ENCODE measurements at regions not wholly inside any gene's neighbourhood (a gene's known extent, or its start where the extent isn't known, plus 50 kb on each side); places are given as distances from the start of the nearest gene placed in this dataset.

DNA sequence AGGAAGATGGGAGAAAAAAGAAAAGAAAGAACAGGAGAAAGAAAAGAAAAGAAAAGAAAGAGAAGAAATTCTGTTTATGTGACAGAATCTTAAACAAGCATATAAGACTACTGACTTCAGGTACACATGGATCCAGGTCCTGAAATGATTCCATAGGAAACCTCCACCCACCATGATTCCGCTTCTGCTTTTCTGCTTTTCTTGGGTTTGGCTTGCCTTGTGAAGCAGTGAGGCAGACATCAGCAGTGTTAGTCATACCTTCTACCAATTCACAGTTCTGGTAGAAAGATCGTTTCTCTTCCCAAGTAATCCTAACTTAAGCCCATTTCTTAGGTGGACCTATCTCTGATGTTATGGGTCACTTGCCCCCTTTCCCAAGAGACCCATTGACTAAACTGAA is 660.1 kb upstream of the RBFOX1 start:
- no peak for DNase-seq (ENCODE audit: low read depth in 2 of 2)

DNA sequence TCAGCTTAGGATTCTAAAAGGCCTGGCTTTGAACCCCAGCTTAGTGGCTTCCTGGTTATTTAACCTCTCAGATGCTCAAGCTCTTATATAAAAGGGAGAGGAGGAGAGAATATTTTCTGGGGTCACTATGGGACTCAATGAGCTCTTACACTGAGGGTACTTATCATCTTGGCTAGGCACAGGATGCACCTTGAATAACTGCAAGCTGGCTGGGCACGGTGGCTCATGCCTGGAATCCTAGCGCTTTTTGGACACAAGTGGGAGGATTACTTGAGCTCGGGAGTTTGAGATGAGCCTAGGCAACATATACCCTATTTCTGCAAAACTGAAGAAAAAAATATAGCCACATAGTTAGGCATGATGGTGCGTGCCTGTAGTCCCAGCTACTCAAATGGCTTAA is 665.3 kb upstream of the RBFOX1 start:
- no peak for DNase-seq (ENCODE audit: low read depth in 2 of 2)

DNA sequence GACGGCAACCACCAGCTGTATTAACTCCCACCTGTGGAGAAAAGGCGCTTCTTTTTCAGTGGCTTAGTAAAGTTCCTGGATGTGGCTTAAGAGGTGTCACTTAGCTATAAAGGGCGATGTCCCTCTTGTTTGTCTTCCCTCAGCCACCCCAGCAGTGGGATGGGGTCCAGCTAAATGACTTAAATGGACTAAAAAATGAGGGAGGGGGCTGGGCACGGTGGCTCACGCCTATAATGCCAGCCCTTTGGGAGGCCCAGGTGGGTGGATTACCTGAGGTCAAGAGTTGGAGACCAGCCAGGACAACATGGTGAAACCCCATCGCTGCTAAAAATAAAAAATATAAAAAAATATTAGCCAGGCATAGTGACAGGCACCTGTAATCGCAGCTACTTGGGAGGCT is 667.5 kb upstream of the RBFOX1 start:
- DNase-seq (ENCODE audit: low read depth in 2 of 2), result no peak

DNA sequence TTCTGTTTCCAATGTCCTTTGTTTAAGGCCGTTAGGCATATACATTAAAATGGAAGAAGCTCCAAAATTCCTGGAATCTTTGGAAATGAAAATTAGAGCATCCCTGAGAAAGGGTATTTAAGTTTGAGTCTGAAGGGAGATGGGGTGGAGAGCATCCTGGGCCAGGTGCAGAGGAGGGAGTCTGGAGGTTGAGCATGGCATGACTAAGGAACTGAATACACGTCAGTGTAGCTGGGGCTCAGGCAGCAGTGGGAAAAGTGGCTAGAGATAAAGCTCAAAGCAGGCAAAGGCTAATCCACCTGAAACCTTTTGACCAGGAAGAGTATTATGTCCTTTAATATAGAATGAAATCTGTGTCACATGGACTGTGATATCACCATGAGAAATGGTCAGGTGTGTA is 669.0 kb upstream of the RBFOX1 start:
- no peak for DNase-seq (ENCODE audit: low read depth in 2 of 2)

DNA sequence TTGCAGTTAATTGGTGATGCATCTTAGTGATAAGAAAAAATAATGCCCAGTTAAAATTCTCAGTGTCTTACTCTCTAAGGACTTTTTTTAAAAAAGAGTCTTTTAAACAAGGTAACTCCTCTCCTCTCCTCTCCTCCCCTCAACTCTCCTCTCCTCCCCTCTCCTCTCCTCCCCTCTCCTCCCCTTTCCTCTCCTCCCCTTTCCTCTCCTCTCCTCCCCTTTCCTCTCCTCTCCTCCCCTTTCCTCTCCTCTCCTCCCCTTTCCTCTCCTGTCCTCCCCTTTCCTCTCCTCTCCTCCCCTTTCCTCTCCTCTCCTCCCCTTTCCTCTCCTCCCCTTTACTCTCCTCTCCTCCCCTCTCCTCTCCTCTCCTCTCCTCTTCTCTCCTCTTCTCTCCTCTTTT is 675.9 kb upstream of the RBFOX1 start:
- DNase-seq (ENCODE audit: low read depth in 2 of 2), result no peak

DNA sequence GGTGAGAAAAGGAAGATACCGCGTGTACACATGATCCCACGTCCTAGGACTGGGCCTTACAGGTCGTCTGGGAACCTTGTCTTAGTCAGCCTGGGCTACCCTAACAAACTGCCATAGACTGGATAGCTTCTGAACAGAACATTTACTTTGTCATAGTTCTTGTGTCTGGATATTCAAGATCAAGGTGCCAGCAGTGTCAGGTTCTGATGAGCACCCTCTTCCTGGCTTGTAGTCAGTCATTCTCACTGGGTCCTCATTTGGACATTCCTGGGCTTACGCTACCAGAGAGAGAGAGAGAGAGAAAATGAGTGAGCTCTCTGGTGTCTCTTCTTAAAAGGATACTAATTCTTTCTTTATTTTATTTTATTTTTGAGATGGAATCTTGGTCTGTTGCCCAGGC is 685.8 kb upstream of the RBFOX1 start:
- no peak for DNase-seq (ENCODE audit: low read depth in 2 of 2)

DNA sequence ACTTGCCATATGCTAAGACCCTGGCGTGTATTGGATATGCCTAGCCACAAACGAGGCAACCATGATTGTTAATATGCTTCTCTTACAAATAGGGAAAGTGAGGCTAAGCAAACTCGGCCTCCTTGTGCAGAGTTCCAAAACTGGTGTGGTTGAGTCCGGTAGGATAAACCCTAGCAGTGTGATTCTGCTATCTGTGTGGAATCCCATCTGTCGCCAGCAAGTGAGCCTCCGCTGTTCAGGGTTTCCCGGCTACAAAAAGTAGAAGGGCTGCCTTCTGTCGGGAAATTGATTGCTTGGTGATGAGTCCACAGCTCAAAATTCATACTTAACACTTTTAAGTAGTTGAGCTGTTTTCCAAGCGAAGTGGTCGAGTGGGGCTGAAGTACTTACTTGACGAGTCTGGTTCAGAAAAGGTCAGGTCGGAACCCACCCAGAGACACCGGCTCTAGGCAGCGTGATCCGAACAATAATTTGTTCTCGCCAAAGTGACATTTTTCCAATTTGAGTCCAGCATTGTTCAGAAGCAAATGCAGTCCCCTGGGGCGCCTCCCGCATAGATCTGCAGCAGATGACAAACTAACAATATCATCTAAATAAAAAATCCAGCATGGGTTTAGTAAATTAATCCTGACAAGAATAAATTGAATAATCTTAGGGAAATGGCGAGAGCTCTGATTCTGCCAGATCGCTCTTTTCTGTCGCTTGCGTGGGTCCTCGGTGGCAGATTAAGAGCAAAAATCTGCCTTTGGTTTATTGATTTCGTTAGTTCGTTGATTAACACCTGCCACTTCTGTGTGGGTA is 686.7 kb upstream of the RBFOX1 start:
- DNase-seq (ENCODE audit: low read depth in 2 of 2), result no peak

DNA sequence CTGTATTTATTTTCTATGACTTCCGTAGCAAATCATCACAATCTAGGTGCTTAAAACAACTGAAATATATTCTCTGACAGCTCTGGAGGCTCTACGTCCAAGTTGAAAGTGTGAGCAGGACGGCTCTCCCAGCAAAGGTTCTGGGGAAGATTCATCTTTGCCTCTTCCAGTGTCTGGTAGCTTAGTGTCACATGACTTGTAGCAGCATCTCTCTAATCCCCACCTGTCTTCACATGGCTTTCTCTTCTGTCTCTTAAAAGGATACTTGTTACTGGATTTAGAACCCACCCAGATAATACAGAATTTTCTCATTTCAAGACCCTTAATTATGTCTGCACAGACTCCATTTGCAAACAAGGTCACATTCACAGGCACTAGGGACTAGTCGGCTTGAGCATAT is 687.7 kb upstream of the RBFOX1 start:
- DNase-seq (ENCODE audit: low read depth in 2 of 2), result no peak

DNA sequence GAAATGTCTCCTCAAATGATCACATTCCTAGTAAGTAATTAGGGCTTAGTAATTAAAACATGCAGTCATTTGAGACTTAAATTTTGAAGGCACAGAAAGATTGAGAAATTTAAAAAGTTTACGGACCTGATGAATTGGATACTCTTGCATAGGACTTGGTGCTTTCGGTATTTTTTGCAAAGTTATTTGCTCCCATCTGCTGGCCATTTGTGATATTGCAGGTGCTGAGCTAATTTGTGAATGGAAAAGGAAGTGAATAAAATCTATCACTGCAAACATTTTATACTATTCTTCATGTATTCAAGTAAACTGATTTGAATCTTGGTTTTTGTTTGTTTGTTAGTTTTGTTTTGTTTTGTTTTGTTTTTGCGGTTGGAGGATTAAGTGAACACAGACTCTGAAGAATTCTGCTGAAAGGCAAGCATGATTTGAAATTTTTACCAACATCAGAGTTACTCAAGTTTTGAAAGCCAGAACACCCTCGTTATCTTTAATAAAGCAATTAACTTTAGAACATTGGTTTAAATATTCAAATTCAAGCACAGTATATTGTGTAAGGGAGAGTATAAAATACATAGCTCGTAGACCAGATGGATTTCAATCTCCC is 689.5 kb upstream of the RBFOX1 start:
- no peak for DNase-seq (ENCODE audit: low read depth in 2 of 2)

DNA sequence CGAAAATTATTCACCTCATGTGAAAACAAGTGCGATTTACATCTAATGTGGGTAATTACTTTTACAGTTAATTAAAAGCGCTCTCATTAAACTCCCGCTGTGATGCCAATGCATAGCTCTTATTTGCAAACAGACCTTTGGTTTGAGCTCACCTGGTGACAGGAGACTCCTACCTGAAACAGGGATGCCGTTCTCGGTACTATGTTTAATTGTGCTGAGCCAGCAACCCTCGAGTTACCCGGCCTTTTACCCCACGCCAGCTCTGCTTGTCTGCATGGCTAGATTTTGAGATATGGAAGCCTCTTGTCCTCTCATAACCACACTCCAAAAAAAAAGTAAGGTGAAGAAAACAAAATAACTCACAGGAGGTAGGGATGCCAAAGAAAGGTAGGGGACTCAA is 690.4 kb upstream of the RBFOX1 start:
- DNase-seq (ENCODE audit: low read depth in 2 of 2), result no peak

DNA sequence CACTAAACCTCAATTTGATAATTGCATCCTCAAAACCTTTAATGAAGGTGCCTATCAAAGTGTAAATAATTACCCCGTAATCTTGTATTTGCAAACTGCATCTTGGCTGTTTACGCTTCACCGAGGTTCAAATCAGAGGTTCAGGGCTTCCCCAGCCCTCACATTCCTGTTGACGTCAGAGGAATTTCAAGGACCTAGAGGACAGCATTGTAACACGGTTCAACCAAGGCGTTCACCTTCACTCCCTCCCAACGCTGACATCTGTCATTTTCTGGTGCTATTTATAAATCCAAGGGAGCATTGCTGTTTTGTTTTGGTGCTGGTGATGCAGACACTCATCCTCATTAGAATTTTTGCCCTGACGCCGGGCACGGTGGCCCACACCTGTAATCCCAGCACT is 691.6 kb upstream of the RBFOX1 start:
- no peak for DNase-seq (ENCODE audit: low read depth in 2 of 2)

DNA sequence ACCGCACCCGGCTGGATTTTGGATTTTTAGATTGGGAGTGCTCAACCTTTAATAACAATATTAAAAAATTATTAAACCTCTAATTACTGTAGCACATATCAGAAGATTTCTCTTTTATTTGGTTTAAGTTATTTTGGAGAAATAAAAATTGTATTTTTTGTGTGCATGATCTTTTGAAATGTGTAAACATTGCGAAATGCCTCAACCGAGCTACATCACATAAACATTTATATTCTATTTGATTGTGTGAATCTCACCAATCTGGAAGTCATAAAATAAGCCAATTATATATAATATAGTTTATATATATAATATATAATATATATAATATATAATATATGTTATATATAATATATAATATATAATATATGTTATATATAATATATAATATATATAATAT is 696.2 kb upstream of the RBFOX1 start:
- no peak for DNase-seq (ENCODE audit: low read depth in 2 of 2)

DNA sequence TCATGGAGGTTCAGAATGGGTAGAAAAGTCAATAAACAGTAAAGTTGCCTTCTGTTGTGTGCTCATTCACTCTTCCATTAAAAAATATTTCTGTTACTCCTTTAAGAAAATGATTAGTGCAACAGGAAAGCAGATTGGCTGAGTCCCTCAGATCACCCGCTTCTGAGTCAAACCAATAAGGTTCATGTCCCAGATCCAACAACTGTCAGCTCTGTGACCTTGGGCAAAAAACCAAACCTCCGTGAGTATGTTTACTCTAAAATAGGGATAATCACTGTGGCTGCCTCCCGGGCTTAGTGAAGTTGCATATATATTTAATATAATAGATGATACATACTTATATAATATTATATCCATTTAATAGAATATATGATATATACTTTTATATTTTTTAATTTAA is 698.5 kb upstream of the RBFOX1 start:
- DNase-seq (ENCODE audit: low read depth in 2 of 2), result no peak

DNA sequence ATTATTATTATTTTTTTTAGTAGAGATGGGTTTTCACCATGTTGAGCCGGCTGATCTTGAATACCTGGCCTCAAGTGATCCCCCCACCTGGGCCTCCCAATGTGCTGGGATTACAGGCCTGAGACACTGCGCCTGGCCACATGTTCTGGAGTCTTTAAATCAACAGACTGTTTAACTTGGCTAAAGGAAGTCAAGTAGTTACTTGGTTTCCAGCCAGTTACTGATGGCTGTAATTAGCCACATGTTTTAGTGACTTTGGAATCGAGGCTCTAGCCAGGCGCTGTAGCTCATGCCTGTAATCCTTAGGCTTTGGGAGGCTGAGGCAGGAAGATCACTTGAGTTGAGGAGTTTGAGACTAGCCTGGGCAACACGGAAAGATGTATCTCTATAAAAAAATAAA is 699.2 kb upstream of the RBFOX1 start:
- DNase-seq (ENCODE audit: low read depth in 2 of 2), result no peak

DNA sequence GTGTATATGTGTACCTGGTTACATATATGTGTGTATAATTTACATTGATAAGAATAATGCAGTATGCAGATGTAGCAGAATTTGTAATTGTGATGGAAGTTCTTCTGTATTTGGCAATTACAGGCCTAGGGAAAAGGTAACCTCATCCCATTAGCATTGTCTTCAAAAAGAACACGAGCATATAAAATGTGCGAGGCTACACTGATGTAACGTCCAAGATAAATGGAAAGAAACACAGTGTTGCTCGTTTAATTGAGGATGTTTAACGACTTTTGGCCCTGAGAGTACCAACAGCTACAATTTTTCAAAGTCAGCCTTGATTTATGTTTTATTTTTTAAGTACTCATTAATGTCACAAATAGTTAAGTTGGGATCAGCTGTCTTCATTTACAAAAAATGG is 703.5 kb upstream of the RBFOX1 start:
- no peak for DNase-seq (ENCODE audit: low read depth in 2 of 2)

DNA sequence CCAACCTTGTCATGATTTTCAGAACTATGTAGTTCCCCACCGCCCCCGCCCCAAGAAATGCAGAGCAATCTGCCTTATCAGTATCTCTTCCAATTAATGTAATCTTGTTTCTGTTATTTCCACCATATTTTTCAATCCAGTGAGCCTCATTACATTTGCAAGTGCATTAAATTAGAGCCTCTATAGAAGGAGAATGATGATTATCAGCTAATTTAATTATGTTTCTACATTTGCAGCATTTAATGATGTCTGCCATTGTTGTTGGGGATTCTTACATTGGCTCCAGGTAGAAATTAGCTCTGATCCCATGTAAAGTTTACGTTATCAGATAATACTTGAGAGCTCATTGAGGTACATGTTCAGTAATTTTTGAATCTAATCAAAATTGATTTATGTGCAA is 707.0 kb upstream of the RBFOX1 start:
- DNase-seq (ENCODE audit: low read depth in 2 of 2), result no peak

DNA sequence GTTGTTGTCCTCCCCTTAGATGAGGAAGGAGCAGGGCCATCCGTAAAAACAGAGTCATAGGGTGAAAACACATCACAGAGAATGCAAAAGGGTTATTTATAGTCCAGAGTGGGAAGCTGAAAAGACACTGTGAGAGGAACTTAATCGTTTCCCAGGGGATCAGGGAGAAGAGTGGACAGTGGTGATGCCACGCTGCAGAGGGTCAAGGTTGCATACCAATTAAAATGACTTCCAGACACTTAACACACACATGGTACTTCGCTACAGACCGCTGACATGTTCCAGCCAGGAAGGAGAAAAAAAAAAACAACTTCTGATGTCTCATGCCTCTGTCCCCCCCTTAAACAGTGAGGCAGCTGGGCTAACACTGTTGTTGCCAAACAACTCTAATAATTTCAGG is 713.8 kb upstream of the RBFOX1 start:
- DNase-seq (ENCODE audit: low read depth in 2 of 2), result no peak

DNA sequence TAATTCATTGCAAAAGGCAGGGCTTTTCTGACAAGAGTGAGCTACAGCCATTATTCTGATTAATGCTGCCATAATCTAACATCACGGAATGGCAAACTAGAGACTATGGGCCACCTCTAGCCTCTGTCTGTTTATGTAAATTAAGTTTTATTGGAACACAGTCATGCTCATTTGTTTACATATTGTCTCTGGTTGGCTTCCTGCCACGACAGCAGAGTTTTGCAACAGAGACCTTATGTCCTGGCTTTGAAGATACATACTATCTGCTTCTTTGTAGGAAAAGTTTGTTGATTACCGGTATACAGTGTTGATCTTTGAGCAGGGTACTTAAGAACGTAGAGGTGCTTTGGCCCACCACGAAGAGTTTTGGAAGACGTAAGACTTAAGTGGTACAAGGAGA is 715.9 kb upstream of the RBFOX1 start:
- DNase-seq (ENCODE audit: low read depth in 2 of 2), result no peak

DNA sequence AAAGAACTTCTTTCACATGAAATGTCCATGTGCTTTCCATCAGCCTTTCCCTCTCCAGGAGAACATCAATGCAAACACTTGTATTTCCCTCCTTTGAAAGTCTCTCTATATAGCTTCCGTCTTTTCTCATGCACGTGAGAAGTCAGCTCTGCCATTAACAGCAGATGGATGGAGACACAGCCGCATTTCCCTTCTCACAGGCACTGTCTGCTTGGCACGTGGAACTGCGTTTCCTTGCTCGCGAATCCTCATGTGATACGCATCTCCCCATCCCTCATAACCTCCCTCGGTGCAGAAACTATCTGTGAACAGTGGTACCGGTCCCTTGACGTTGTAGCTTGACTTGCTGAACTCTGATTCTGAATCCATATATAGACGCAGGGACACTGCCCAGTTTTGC is 717.0 kb upstream of the RBFOX1 start:
- no peak for DNase-seq (ENCODE audit: low read depth in 2 of 2)

DNA sequence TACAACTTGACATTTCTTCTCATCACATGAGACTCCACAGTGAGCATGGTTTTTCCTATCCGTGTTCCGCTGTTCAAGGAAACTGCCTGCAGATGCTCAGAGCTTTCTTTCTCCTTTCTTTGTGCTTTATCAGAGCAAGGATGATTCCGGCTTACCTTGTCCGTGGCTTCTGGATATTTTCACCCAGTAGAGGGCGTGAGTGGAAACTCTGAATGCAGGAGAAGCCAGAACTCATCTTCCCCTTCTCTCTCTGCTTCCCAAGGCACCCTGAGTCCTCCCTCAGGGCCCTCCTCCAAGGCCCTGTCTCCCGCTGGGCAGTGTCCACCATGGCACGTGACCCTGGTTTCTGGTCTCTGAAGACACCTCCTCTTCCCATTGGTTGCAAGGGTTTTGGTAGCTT is 721.1 kb upstream of the RBFOX1 start:
- DNase-seq (ENCODE audit: low read depth in 2 of 2), result no peak

DNA sequence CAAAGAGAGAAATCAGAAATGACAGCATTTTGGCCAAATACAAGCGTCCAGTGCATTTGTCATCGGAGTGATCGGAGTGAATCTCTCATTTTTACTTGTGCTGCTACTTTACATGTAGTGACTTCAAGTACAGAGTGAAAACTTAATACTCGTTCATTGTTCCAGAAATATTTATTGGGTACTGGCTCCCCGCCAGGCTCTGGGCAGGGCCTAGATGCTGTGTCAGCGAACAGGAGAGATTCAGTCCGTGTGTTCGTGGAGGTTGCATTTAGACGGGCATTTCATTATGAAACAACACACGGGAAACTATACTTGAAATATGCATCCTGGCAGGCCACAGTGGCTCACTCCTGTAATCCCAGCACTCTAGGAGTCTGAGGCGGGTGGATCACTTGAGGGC is 727.2 kb upstream of the RBFOX1 start:
- DNase-seq (ENCODE audit: low read depth in 2 of 2), result no peak

DNA sequence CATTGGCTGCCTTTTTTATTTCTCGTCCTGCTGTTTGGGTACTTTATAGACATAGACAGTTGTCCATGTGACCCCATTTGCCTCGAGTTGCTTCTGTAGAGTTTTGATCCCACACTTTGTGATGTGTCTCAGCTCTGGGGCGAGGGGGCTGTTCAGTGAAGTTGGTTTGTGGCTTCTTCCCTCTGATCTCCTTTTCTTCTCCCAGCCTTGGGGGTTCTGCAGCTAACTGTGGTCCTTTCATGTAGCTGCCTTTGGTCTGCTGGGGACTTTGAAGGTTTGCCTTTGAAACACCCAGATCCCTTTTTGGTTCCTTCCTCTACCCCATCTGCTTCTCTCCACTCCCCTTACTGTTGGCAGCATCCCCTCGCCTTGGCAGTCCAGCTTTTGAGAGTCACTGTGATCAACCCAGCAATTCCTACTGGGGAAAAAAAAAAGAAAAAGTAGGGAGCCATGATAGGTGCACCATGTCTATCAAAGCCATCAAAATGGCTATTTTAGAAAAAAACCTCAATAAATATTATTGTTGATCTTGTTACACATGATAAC is 728.8 kb upstream of the RBFOX1 start:
- no peak for DNase-seq (ENCODE audit: low read depth in 2 of 2)

DNA sequence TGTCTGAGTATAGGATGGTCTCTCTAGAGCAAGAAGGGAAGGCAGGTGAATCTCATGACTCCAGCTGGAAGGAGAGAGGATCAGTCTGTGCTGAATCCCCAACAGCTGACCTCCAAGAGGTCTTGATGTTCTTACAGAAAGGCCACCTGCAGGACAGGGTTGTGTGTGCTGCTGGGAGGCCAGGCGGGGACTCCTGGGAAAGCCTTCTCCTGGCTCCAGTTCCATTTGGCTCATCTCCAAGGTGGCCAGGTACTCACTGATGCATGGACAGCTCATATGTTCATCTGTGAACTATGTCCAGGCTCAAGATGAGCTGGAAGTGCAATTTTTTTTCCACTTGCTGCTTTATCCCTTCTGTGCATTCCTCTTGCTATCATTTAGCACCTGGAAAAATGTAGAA is 730.2 kb upstream of the RBFOX1 start:
- DNase-seq (ENCODE audit: low read depth in 2 of 2), result no peak

DNA sequence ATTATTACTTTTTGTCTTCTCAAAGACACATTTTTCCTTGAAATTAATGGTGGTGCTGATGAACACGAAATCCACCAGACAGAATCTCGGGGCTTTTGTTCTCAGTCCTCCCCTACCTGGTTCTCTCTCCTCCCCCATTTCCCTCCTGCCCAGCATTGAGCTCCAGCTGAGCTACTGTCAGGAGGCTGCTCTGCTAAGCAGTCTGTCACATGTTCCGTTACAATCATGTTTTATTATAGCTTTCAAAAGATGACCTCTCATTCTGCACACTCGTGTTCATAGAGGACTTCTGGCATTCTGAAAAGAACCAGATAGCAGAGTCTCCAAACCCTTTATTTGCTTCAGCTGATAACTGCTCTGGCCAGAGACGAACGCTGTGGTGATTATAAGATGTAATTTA is 732.5 kb upstream of the RBFOX1 start:
- DNase-seq (ENCODE audit: low read depth in 2 of 2), result no peak

All from stimulated activated CD8-positive, alpha-beta memory T cell treated with anti-CD3 and anti-CD28 coated beads, Interleukin-15, amount 100 ng/mL, for 4 hours (primary cell).